Activated CD4-positive, alpha-beta memory T cell treated with anti-CD3 and anti-CD28 coated beads for 36 hours (primary cell): ENCODE measurements at regions not wholly inside any gene's neighbourhood (a gene's known extent, or its start where the extent isn't known, plus 50 kb on each side); places are given as distances from the start of the nearest gene placed in this dataset.

Experiments
- CTCF ChIA-PET: fragments of 350-600 bp; sonication (Branson Sonifier 250); formaldehyde crosslinking; loops from one replicate; lab custom pipeline; 2021; ENCODE audit warnings: antibody characterized with exemption, inconsistent platforms; lab: Charles Lee
- POLR2A ChIA-PET: fragments of 350-600 bp; sonication (Branson Sonifier 250); formaldehyde crosslinking; loops from one replicate; lab custom pipeline; 2021; ENCODE audit warnings: antibody characterized with exemption; lab: Charles Lee
- DNase-seq: peaks from one replicate; pipeline ENCODE4 v3.0.0-alpha.2; 2020
- H3K27ac Mint-ChIP-seq: one replicate; pipeline ENCODE4 v1.8.0; 2021; ENCODE audit warnings: mixed read lengths
- H3K27me3 Mint-ChIP-seq: one replicate; pipeline ENCODE4 v1.8.0; 2021; ENCODE audit warnings: mixed read lengths
- H3K36me3 Mint-ChIP-seq: one replicate; pipeline ENCODE4 v1.8.0; 2021; ENCODE audit warnings: mixed read lengths
- H3K4me1 Mint-ChIP-seq: one replicate; pipeline ENCODE4 v1.8.0; 2021; ENCODE audit warnings: low read depth, mixed read lengths
- H3K4me3 Mint-ChIP-seq: one replicate; pipeline ENCODE4 v1.8.0; 2021; ENCODE audit warnings: mild to moderate bottlenecking, mixed read lengths
- H3K9me3 Mint-ChIP-seq: one replicate; pipeline ENCODE4 v1.8.0; 2021; ENCODE audit warnings: mixed read lengths
- intact Hi-C: fragments of 100-400 bp; cut with micrococcal nuclease; formaldehyde crosslinking; loops from one replicate; pipeline ENCODE4 v1.15.1; 2023

DNA sequence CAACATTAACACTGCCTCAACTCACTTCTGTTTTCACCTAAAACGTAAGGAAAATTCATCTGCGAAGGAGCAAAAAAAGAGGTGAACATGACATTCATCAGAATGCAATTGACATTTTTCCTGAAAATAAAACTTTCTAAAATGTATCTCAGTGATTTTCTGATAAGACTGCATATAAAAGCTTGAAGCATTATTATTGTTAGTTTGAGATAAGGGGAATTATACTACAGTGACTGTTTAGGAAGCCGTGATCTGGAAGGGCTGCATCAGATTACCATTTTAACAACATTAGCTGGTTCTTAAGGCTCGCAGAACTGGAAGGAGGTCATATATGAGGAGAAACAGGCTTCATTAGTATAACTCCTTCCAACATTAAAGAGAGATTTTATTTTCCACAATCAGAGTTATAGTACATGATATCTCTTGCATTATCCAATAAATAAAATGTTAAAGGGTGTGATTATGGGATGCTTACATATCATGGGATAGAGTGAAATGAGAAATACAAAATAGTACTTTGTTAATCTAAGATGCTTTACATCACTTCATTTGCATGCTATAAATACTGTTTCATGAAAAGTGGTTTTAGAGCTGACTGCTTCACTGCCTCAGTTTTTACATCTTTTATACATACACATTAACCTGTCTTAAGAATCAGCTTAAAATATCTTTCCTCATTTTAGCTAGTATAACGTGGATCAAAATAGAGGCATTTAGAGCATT is 1820.1 kb upstream of the TENM3 start:
- H3K4me3 Mint-ChIP-seq, result no peak overlapping the region
- intact Hi-C loops, result no loop called here
- CTCF ChIA-PET, result interaction anchor here (0.6 kb wide), 1 partner anchor 9 kb away, joined by 3 read pairs; no protein-coding TSS in a partner anchor

DNA sequence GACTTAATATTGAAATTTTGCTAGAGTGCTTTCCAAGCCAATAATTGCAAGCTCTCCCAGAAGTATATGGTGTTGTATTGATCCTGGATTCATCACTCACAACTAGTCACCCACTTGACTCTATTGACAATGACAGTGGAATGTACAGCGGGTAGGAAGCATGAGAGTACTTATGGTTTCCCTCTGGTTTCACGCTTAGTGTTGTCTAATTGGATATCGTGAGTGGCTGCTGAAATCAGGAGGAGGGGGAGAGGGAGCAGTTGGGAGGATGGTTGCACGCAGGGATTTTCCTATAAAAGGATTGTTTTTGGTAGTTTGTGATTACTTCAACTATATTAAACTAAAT is 1819.5 kb upstream of the TENM3 start:
- no peak for DNase-seq
- Mint-ChIP-seq H3K27ac (no peak overlapping the region), H3K4me1 (no peaks in the 10 kb centered on the region), H3K36me3 (no peaks in the 10 kb centered on the region), H3K27me3 (no peaks in the 10 kb centered on the region), H3K9me3 (peaks cover 9% of the 10 kb centered on the region), H3K4me3 (no peak overlapping the region)
- intact Hi-C loops, result no loop called here
- CTCF ChIA-PET, result no interaction called here
- POLR2A ChIA-PET, result no interaction called here

More for the DNA sequence above, 1820.1 kb upstream of the TENM3 start:
- Mint-ChIP-seq H3K27me3 (no peaks in the 10 kb centered on the region), H3K36me3 (no peaks in the 10 kb centered on the region), H3K9me3 (peaks cover 9% of the 10 kb centered on the region), H3K4me1 (no peaks in the 10 kb centered on the region), H3K27ac (no peak overlapping the region)
- DNase-seq, result no peak
- POLR2A ChIA-PET, result no interaction called here

DNA sequence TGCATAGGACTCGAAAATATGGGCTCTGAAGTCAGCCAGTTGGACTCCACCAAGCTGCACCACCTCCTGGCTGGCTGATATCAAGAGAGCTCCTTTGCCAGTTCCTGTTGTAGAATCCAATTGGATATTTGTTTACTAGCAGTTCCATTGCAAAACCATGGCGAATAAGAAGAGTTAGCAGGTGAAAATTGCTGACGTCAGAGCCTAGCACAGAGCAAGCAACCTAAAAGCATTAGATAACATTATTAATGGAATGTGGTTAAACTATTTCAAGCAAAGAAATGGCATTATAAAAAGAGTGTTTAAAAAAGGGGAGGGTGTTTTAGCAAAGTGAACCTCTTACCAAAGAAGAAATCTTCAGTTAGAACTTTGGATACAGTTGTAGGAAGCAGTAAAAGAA is 1816.3 kb upstream of the TENM3 start:
- Mint-ChIP-seq H3K27me3 (no peaks in the 10 kb centered on the region), H3K4me3 (no peak overlapping the region), H3K9me3 (peaks cover 9% of the 10 kb centered on the region), H3K36me3 (no peaks in the 10 kb centered on the region), H3K27ac (no peak overlapping the region), H3K4me1 (no peaks in the 10 kb centered on the region)
- ChIA-PET CTCF (no interaction called here), POLR2A (no interaction called here)
- intact Hi-C loops, result no loop called here
- no peak for DNase-seq

DNA sequence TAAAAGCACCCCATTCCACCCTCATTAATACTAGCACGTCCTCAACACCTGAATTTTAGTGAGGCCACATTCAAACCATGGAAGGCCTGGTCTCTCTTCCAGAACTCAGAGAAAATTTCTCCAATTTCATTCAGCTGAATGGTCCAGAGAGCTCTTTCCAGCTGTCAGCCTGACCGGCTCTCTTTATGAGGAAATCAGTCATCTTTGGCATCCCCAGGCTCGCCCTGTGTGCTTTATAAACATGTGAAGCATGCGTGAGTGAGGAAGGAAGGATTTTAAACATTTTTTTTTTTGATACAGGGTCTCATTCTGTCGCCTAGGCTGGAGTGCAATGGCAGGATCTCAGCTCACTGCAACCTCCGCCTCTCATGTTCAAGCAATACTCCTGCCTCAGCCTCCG is 1812.9 kb upstream of the TENM3 start:
- Mint-ChIP-seq H3K4me3 (no peak overlapping the region), H3K4me1 (no peaks in the 10 kb centered on the region), H3K36me3 (no peaks in the 10 kb centered on the region), H3K9me3 (peaks cover 6% of the 10 kb centered on the region), H3K27ac (no peak overlapping the region), H3K27me3 (no peaks in the 10 kb centered on the region)
- ChIA-PET CTCF (no interaction called here), POLR2A (no interaction called here)
- no peak for DNase-seq
- intact Hi-C loops, result no loop called here

DNA sequence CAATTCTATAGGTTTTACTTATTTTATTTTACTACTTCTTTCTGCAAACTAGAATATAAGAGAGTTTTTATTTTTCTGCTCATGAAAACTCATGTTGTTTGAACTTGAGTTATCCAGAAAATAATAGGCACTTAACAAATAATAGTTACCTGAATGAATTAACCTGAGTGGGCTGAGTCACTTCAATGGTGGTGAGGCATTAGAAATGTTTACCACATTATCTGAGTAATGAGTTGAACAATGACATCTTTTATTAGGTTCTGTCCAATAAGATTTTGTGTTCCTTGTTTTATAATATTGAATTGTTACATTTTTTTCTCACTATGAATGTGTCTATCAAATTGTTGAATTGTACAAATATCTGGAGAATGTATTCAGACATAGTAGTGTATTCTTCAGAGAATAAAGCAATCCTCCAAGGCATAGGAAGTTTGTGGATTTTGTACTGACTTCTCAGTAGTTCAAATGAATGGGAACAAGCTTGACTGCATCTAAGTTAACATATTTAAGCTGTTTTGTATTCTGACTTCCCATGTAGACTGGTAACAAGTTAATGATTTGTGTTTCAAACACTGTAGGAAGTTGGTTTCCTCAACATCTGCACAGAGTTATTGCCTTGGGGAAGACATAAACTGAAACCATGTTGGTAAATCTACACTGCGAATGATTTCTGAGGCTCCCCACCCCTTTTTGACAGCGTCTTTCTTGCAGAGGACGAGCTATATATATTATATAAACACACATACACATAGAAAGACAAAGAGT is 1808.9 kb upstream of the TENM3 start:
- intact Hi-C loops, result no loop called here
- no peak overlapping the region for H3K27ac Mint-ChIP-seq
- CTCF ChIA-PET, result no interaction called here
- H3K4me1 Mint-ChIP-seq, result no peaks in the 10 kb centered on the region
- H3K4me3 Mint-ChIP-seq, result no peak overlapping the region
- no peaks in the 10 kb centered on the region for H3K9me3 Mint-ChIP-seq
- no peaks in the 10 kb centered on the region for H3K27me3 Mint-ChIP-seq
- no peaks in the 10 kb centered on the region for H3K36me3 Mint-ChIP-seq
- DNase-seq, result no peak
- POLR2A ChIA-PET, result no interaction called here

DNA sequence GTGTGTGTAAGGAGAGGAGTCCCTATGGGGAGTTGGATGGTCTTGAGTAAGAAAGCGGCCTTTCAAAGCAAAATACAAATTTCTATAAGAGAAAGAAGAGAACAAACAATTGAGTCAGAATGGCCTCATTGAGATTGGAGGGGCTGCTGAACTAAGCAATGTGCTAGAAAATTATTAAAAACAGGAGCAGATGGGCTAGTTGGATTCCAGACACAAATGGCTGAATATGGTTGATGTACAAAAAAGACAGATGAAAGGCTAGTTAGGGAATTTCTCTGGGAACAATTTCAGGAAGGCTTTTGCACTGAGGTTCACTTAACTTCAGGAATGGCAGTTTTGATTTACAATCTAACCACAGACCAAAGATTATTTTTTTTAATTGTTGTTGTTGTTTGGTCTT is 1806.8 kb upstream of the TENM3 start:
- POLR2A ChIA-PET, result no interaction called here
- no peak overlapping the region for H3K27ac Mint-ChIP-seq

DNA sequence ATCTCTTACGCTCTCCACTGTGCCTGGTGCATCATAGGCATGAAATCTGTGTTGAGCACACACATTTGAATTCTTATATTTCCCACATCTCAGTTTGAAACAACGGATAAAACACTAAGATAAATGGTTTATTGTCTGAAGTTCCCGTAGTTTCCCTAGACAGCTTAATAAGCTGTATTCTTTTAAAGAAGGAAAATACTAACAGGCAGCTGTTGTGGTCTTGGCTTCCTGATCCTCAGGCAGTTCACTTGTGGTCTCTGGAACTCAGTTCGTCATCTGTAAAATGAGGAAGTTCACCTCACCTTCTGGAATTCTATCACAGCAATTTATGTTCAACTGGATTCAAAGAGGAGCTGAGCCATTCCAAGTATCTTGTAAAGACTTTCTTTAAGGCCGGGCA is 1805.6 kb upstream of the TENM3 start:
- Mint-ChIP-seq H3K9me3 (peaks cover 3% of the 10 kb centered on the region), H3K27me3 (no peaks in the 10 kb centered on the region), H3K4me1 (no peaks in the 10 kb centered on the region), H3K36me3 (no peaks in the 10 kb centered on the region), H3K4me3 (no peak overlapping the region), H3K27ac (no peak overlapping the region)
- DNase-seq, result no peak
- CTCF ChIA-PET, result no interaction called here
- intact Hi-C loops, result no loop called here
- POLR2A ChIA-PET, result no interaction called here

More for the DNA sequence above, 1806.8 kb upstream of the TENM3 start:
- CTCF ChIA-PET, result no interaction called here
- Mint-ChIP-seq H3K36me3 (no peaks in the 10 kb centered on the region), H3K4me1 (no peaks in the 10 kb centered on the region), H3K4me3 (no peak overlapping the region), H3K27me3 (no peaks in the 10 kb centered on the region), H3K9me3 (peaks cover 3% of the 10 kb centered on the region)
- no peak for DNase-seq
- intact Hi-C loops, result no loop called here

DNA sequence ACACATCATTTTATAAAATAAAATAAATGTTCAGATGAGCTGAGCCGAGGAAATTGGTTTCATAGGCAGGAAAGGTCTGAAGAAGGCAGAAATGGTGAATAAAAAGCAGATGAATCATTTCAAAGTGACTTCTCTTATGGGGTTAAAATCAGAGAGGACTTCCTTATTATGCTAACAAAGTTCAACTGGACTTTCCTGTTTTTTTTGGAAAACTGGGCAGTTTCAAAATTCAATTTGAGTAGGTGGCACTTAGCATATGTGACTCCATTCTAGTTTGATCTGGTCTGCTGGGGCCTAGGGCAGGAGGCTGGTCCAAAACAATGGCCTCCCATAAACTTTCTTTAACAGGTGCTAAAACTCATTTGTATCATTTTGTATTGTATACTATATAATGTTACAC is 1794.9 kb upstream of the TENM3 start:
- Mint-ChIP-seq H3K4me3 (no peak overlapping the region), H3K36me3 (no peaks in the 10 kb centered on the region), H3K27ac (no peak overlapping the region), H3K4me1 (no peaks in the 10 kb centered on the region), H3K9me3 (no peaks in the 10 kb centered on the region), H3K27me3 (no peaks in the 10 kb centered on the region)
- ChIA-PET CTCF (no interaction called here), POLR2A (no interaction called here)
- intact Hi-C loops, result no loop called here
- no peak for DNase-seq

DNA sequence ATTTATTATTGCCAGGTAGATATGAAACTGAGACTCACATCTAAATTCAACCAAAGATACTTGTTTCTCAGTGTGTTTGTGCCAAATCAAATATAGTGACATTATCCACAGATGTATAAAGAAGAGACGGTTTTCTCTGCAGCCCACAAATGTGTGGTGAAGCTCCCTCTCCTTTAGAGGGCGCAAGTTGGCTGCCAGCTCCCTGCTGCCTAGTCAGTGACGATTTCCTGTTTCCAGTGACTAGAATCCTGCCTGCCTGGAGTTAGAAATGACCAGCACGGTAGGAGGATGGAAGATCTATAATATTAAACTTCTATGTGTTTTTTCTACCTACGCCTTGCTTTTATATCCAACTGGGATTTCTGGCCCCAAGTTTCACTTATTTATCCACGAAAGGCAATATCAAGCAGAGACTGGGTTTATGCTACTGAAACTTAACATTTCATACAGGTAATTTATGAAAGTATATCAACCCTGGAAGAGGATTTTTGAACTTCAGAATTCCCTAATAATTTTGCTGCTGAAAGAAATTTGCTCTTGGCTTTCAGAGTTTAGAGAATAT is 1793.7 kb upstream of the TENM3 start:
- H3K27me3 Mint-ChIP-seq, result no peaks in the 10 kb centered on the region
- H3K36me3 Mint-ChIP-seq, result no peaks in the 10 kb centered on the region
- H3K4me3 Mint-ChIP-seq, result no peak overlapping the region
- no peaks in the 10 kb centered on the region for H3K9me3 Mint-ChIP-seq
- POLR2A ChIA-PET, result no interaction called here
- H3K27ac Mint-ChIP-seq, result no peak overlapping the region
- CTCF ChIA-PET, result no interaction called here
- intact Hi-C loops, result no loop called here
- no peaks in the 10 kb centered on the region for H3K4me1 Mint-ChIP-seq
- no peak for DNase-seq

DNA sequence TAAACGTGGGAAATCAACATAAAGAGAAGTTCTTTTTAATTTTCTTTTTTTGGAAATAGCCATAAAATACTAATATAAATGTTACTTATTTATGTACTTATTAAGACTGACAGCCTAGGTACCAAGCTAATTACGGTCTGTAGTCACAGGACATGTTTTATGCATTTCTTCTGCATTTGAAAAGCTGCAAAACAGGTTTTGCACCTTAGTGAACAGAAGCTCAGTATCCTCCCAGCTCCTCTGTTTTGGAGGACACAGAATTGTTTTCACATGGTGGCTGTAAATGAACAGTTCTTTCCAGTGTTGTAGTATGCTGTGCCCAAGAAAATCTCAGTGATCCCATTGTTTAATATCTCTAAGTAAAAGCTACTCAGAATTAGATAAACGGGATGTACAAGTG is 1788.0 kb upstream of the TENM3 start:
- ChIA-PET CTCF (no interaction called here), POLR2A (no interaction called here)
- Mint-ChIP-seq H3K27ac (no peak overlapping the region), H3K4me3 (no peak overlapping the region), H3K9me3 (peaks cover 5% of the 10 kb centered on the region), H3K36me3 (no peaks in the 10 kb centered on the region), H3K4me1 (no peaks in the 10 kb centered on the region), H3K27me3 (no peaks in the 10 kb centered on the region)
- no peak for DNase-seq
- intact Hi-C loops, result no loop called here

DNA sequence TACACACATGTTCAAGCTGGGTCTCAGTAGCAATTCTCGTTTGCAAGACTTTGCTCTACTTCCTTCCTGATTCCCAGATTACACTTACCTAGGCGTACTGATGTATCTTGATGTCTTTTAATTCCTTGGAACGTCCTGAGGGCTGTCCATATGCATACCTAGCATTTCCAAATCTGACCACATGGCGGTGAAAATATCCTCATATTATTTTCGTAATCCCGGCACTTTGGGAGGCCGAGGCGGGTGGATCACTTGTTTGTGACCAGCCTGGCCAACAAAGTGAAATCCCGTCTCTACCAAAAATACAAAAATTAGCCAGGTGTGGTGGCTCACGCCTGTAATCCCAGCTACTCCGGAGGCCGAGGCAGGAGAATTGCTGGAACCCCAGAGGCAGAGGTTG is 1786.3 kb upstream of the TENM3 start:
- Mint-ChIP-seq H3K4me3 (no peak overlapping the region), H3K9me3 (peaks cover 5% of the 10 kb centered on the region)
- intact Hi-C loops, result no loop called here

DNA sequence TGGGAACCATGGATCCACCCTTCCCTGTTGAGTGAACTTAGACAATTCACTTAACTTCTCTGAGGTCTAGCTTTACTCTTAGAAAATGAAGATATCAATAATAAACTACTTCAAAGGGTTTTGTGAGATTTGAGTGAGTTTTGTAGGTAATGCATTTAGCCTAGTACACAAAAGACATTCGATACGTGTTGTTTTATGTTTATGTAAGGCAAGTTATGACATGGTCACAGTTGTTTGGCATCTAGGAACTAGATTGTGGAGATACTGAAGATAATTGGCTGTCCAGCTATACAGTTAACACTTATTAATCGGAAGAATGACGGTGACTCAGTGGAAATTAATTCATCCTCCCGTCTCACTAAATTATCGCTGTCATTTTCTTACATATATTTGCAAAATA is 1781.1 kb upstream of the TENM3 start:
- no peaks in the 10 kb centered on the region for H3K4me1 Mint-ChIP-seq
- H3K36me3 Mint-ChIP-seq, result no peaks in the 10 kb centered on the region
- no peak overlapping the region for H3K4me3 Mint-ChIP-seq
- intact Hi-C loops, result no loop called here
- H3K27me3 Mint-ChIP-seq, result no peaks in the 10 kb centered on the region
- H3K9me3 Mint-ChIP-seq, result peaks cover 2% of the 10 kb centered on the region
- no peak overlapping the region for H3K27ac Mint-ChIP-seq
- ChIA-PET POLR2A (no interaction called here), CTCF (no interaction called here)
- DNase-seq, result no peak

More for the DNA sequence above, 1786.3 kb upstream of the TENM3 start:
- ChIA-PET POLR2A (no interaction called here), CTCF (no interaction called here)
- Mint-ChIP-seq H3K36me3 (no peaks in the 10 kb centered on the region), H3K4me1 (no peaks in the 10 kb centered on the region), H3K27ac (no peak overlapping the region), H3K27me3 (no peaks in the 10 kb centered on the region)
- no peak for DNase-seq

DNA sequence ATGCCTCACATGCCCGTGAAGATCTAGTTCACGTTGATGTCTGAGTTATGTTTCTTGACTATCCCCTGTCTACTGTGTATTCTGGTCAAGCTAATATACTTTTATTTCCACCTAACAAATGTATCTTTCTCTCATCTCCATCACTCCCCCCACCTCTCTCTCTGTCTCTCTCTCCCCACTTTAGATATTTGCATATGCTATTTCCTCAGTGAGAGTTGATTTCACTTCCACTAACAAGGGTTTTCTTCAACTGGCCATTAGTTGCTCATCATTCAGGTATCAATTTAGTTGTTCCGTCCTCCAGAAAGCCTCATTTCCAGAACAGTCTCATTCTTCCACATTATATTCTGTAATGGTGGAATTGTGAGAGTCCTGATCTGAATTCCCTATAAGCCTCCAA is 1777.8 kb upstream of the TENM3 start:
- Mint-ChIP-seq H3K4me1 (no peaks in the 10 kb centered on the region), H3K9me3 (no peaks in the 10 kb centered on the region), H3K4me3 (no peak overlapping the region), H3K27me3 (no peaks in the 10 kb centered on the region), H3K36me3 (no peaks in the 10 kb centered on the region), H3K27ac (no peak overlapping the region)
- POLR2A ChIA-PET, result no interaction called here
- DNase-seq, result no peak
- CTCF ChIA-PET, result no interaction called here
- intact Hi-C loops, result no loop called here
